CD4-positive, alpha-beta T cell (primary cell): ENCODE measurements at regions not wholly inside any gene's neighbourhood (a gene's known extent, or its start where the extent isn't known, plus 50 kb on each side); places are given as distances from the start of the nearest gene placed in this dataset.

Experiments
- ATAC-seq: fragments of 200-7000 bp; cut with Tn5 transposase; one replicate; pipeline ENCODE4 v1.10.0; 2022; ENCODE audit warnings: mild to moderate bottlenecking; ENCODE audit not compliant: poor library complexity
- CTCF ChIA-PET: fragments of 350-600 bp; sonication (Branson Sonifier 250); formaldehyde crosslinking; loops from one replicate; lab custom pipeline; 2021; ENCODE audit warnings: antibody characterized with exemption, inconsistent platforms; lab: Charles Lee
- POLR2A ChIA-PET: fragments of 350-600 bp; sonication (Branson Sonifier 250); formaldehyde crosslinking; loops from one replicate; lab custom pipeline; 2021; ENCODE audit warnings: antibody characterized with exemption, inconsistent platforms; lab: Charles Lee
- DNase-seq, 14 experiments: peaks; one replicate each; pipeline ENCODE4 v3.0.0-alpha.2; 2013 to 2020; ENCODE audit warnings: mixed read lengths in 2 of 14
- H3K27ac ChIP-seq, 2 donors: one replicate each; pipeline versions ENCODE4 v1.5.1 to v1.7.0; 2013; ENCODE audit warnings: low read length in 2 of 2, low read depth in 1 of 2, mild to moderate bottlenecking in 1 of 2
- H3K27me3 ChIP-seq, 2 experiments: 1 replicate in 1 of 2; 2 replicates in 1 of 2; pipeline versions ENCODE4 v1.6.1 to v1.7.0; 2013; ENCODE audit warnings: low read length in 2 of 2, control low read depth in 1 of 2, mild to moderate bottlenecking in 1 of 2, moderate library complexity in 1 of 2; ENCODE audit not compliant: insufficient read depth in 2 of 2, control insufficient read depth in 1 of 2
- H3K36me3 ChIP-seq: one replicate; pipeline ENCODE4 v1.6.1; 2013; ENCODE audit warnings: low read length, control low read depth; ENCODE audit not compliant: insufficient read depth
- H3K4me1 ChIP-seq: one replicate; pipeline ENCODE4 v1.6.1; 2013; ENCODE audit warnings: low read length, control low read depth; ENCODE audit not compliant: insufficient read depth
- H3K4me3 ChIP-seq: one replicate; pipeline ENCODE4 v1.5.1; 2013; ENCODE audit warnings: mild to moderate bottlenecking, low read length, moderate library complexity
- H3K9me3 ChIP-seq, 2 experiments: 1 replicate in 1 of 2; 2 replicates in 1 of 2; pipeline versions ENCODE4 v1.6.1 to v1.7.0; 2013; ENCODE audit warnings: low read length in 2 of 2, mild to moderate bottlenecking in 2 of 2, control low read depth in 1 of 2, moderate library complexity in 1 of 2; ENCODE audit not compliant: control insufficient read depth in 1 of 2, insufficient read depth in 1 of 2
- H3K27ac Mint-ChIP-seq: one replicate; pipeline ENCODE4 v1.8.0; 2020; ENCODE audit warnings: mixed read lengths
- H3K27me3 Mint-ChIP-seq: one replicate; pipeline ENCODE4 v1.8.0; 2021; ENCODE audit warnings: mixed read lengths
- H3K36me3 Mint-ChIP-seq: one replicate; pipeline ENCODE4 v1.8.0; 2021; ENCODE audit warnings: low read depth, mixed read lengths
- H3K4me1 Mint-ChIP-seq: one replicate; pipeline ENCODE4 v1.8.0; 2021; ENCODE audit warnings: low read depth, mixed read lengths
- H3K4me3 Mint-ChIP-seq: one replicate; pipeline ENCODE4 v1.8.0; 2020; ENCODE audit warnings: mild to moderate bottlenecking, mixed read lengths
- H3K9me3 Mint-ChIP-seq: one replicate; pipeline ENCODE4 v1.8.0; 2020; ENCODE audit warnings: mixed read lengths
- intact Hi-C, 2 experiments: fragments of 100-400 bp; cut with DNase I in 1 of 2; cut with micrococcal nuclease in 1 of 2; formaldehyde crosslinking; loops; one replicate each; pipeline versions ENCODE4 v1.15.1 to v1.9.0; 2023 to 2025; cut with DNase I, micrococcal nuclease
- TF ChIP-seq, protein P1 (sequence below): fragments of 200-600 bp; IDR thresholded peaks from one replicate; pipeline ENCODE4 v1.8.0; 2022; ENCODE audit warnings: antibody characterized with exemption, mild to moderate bottlenecking

DNA sequence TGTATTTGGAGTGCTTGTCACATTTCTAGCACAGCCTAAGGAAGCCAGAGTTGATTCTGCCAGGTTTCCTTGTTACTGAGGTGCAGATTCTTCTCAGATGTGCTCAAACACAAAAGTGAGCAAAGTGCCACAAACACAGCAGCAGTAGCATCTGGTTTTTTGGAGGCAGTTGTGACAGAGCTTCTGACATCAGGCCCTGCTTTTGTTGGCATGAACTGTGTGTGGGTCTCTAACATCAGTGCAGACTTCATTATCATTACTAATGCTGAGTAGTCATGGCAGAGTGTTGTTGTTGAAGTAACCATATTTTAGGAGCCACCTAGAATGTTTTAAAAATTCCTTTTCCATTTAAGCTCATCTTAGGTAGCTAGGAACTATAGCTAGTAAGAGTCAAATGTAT is 656.6 kb downstream of the ANKRD50 start:
- Mint-ChIP-seq H3K4me1 (no peaks in the 10 kb centered on the region), H3K27ac (no peak overlapping the region), H3K36me3 (no peaks in the 10 kb centered on the region), H3K9me3 (no peaks in the 10 kb centered on the region), H3K4me3 (no peak overlapping the region), H3K27me3 (no peaks in the 10 kb centered on the region)
- CTCF ChIA-PET, result no interaction called here
- H3K36me3 ChIP-seq, result no peaks in the 10 kb centered on the region
- no peak for ATAC-seq
- no peaks in the 10 kb centered on the region for H3K4me1 ChIP-seq
- TF ChIP-seq, protein P1, sequence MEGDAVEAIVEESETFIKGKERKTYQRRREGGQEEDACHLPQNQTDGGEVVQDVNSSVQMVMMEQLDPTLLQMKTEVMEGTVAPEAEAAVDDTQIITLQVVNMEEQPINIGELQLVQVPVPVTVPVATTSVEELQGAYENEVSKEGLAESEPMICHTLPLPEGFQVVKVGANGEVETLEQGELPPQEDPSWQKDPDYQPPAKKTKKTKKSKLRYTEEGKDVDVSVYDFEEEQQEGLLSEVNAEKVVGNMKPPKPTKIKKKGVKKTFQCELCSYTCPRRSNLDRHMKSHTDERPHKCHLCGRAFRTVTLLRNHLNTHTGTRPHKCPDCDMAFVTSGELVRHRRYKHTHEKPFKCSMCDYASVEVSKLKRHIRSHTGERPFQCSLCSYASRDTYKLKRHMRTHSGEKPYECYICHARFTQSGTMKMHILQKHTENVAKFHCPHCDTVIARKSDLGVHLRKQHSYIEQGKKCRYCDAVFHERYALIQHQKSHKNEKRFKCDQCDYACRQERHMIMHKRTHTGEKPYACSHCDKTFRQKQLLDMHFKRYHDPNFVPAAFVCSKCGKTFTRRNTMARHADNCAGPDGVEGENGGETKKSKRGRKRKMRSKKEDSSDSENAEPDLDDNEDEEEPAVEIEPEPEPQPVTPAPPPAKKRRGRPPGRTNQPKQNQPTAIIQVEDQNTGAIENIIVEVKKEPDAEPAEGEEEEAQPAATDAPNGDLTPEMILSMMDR, result no peak
- H3K27ac ChIP-seq, result no peak overlapping the region
- POLR2A ChIA-PET, result no interaction called here
- DNase-seq, result no peak
- no peaks in the 10 kb centered on the region for H3K27me3 ChIP-seq
- H3K4me3 ChIP-seq, result no peak overlapping the region
- H3K9me3 ChIP-seq, result no peaks in the 10 kb centered on the region
- intact Hi-C loops, result no loop called here

DNA sequence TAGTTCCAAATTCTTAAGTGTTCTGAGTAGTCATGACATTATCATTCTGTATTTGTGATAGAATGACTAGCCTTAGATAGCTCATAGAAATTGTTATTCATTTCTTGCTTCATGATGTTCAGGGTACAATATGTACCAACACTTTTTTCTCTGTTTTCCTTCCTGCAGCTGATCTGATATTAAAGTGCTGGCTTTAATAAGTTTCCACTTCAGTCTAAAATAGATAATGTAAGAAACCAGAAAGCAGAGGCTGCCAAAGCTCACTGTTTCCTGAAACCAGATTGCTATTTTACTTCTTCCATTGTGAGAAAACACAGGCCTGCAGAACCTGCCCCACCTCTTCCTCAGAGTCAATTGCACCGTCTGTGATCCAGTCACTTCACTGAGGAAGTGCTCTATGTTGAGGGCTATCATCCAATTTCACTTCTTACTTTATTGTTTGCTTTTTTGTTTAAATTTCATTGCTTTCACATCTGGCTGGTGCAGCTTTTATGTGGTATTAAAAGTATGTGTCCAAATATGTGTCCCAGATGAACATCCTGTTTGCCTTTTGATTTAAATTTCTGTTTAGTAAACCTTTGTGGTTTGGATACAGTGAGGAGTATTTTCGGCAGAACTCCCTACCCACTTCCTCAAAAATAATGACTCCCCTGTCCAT is 652.1 kb downstream of the ANKRD50 start:
- H3K4me3 ChIP-seq, result no peak overlapping the region
- Mint-ChIP-seq H3K36me3 (no peaks in the 10 kb centered on the region), H3K4me3 (no peak overlapping the region), H3K27ac (no peak overlapping the region), H3K9me3 (no peaks in the 10 kb centered on the region), H3K4me1 (no peaks in the 10 kb centered on the region), H3K27me3 (no peaks in the 10 kb centered on the region)
- ATAC-seq (no peak), DNase-seq (peak in 2 of 14 experiments; percentile 1)
- H3K27me3 ChIP-seq, result no peaks in the 10 kb centered on the region
- no peaks in the 10 kb centered on the region for H3K36me3 ChIP-seq
- TF ChIP-seq, protein P1, result no peak
- CTCF ChIA-PET, result no interaction called here
- no peaks in the 10 kb centered on the region for H3K4me1 ChIP-seq
- intact Hi-C loops, result no loop called here
- no peaks in the 10 kb centered on the region for H3K9me3 ChIP-seq
- no peak overlapping the region for H3K27ac ChIP-seq
- POLR2A ChIA-PET, result no interaction called here

DNA sequence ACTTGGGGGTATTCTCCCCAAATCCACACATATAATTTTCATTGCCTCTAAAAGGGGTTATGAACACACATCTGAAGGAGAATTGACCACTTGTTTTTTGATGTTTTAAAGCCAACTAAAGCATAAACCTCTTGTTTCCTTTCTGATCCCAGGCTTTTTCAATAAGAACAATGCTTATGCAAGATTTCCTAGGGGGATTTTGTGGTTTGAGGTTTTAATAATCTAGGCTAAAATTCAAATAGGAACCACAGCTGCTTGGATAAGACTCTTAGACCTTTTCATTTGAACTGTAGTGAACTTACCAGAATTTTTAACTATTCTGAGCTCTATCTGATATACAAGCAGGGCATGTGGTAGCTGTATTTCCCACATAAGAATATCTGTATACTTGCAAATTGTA is 651.1 kb downstream of the ANKRD50 start:
- Histone ChIP-seq H3K9me3 (no peaks in the 10 kb centered on the region), H3K4me3 (no peak overlapping the region), H3K4me1 (no peaks in the 10 kb centered on the region), H3K27ac (no peak overlapping the region), H3K27me3 (no peaks in the 10 kb centered on the region), H3K36me3 (no peaks in the 10 kb centered on the region)
- H3K36me3 Mint-ChIP-seq, result no peaks in the 10 kb centered on the region
- no peaks in the 10 kb centered on the region for H3K27me3 Mint-ChIP-seq
- no peaks in the 10 kb centered on the region for H3K4me1 Mint-ChIP-seq
- no peak for ATAC-seq
- TF ChIP-seq, protein P1, result no peak
- H3K27ac Mint-ChIP-seq, result no peak overlapping the region
- no peak overlapping the region for H3K4me3 Mint-ChIP-seq
- POLR2A ChIA-PET, result no interaction called here
- intact Hi-C loops, result no loop called here
- CTCF ChIA-PET, result no interaction called here
- H3K9me3 Mint-ChIP-seq, result no peaks in the 10 kb centered on the region
- no peak for DNase-seq
